ENCODE measurements at regions not wholly inside any gene's neighbourhood (a gene's known extent, or its start where the extent isn't known, plus 50 kb on each side); places are given as distances from the start of the nearest gene placed in this dataset.
"Not testable (repeated sequence)": the region's sequence is repeated elsewhere in the genome, so short reads cannot be mapped to it uniquely, and the experiment has no call there.

GRCh38 chr11:129643031-129643721 lies 172.5 kb upstream of the TMEM45B start:
- H3K4me3 ChIP-seq (ENCODE audit: low read depth, low read length) = no peak overlapping the region
- DNase-seq (ENCODE audit: low read depth) = no peak
- no peak for TF ChIP-seq CTCF (IDR thresholded peaks at IDR 0.05; ENCODE audit: insufficient read depth, low read length, poor library complexity, severe bottlenecking)
- no peaks in the 10 kb centered on the region for H3K36me3 ChIP-seq (ENCODE audit: control insufficient read depth, insufficient read depth, low read length)
- H3K27me3 ChIP-seq (ENCODE audit: control insufficient read depth, insufficient read depth, low read length) = no peaks in the 10 kb centered on the region

GRCh38 chr11:129644326-129644725 lies 171.3 kb upstream of the TMEM45B start:
- Histone ChIP-seq H3K4me3 (ENCODE audit: low read depth, low read length) (no peak overlapping the region), H3K36me3 (ENCODE audit: control insufficient read depth, insufficient read depth, low read length) (no peaks in the 10 kb centered on the region), H3K27me3 (ENCODE audit: control insufficient read depth, insufficient read depth, low read length) (no peaks in the 10 kb centered on the region)
- DNase-seq (ENCODE audit: low read depth) = no peak
- TF ChIP-seq CTCF (IDR thresholded peaks at IDR 0.05; ENCODE audit: insufficient read depth, low read length, poor library complexity, severe bottlenecking) = no peak

- TF ChIP-seq CTCF (IDR thresholded peaks at IDR 0.05; ENCODE audit: insufficient read depth, low read length, poor library complexity, severe bottlenecking) = no peak
- Histone ChIP-seq H3K4me3 (ENCODE audit: low read depth, low read length) (no peak overlapping the region), H3K27me3 (ENCODE audit: control insufficient read depth, insufficient read depth, low read length) (no peaks in the 10 kb centered on the region), H3K36me3 (ENCODE audit: control insufficient read depth, insufficient read depth, low read length) (no peaks in the 10 kb centered on the region)
- no peak for DNase-seq (ENCODE audit: low read depth)
These were observed 169.7 kb upstream of the TMEM45B start for GRCh38 chr11:129645943-129646342.

- H3K4me3 ChIP-seq (ENCODE audit: low read depth, low read length); H3K27me3 ChIP-seq (ENCODE audit: control insufficient read depth, insufficient read depth, low read length); H3K36me3 ChIP-seq (ENCODE audit: control insufficient read depth, insufficient read depth, low read length); DNase-seq (ENCODE audit: low read depth): not testable (repeated sequence)
These were observed 165.6 kb upstream of the TMEM45B start for GRCh38 chr11:129650044-129650443.

GRCh38 chr11:129652835-129653234 lies 162.8 kb upstream of the TMEM45B start:
- no peaks in the 10 kb centered on the region for H3K36me3 ChIP-seq (ENCODE audit: control insufficient read depth, insufficient read depth, low read length)
- no peak overlapping the region for H3K4me3 ChIP-seq (ENCODE audit: low read depth, low read length)
- TF ChIP-seq CTCF (IDR thresholded peaks at IDR 0.05; ENCODE audit: insufficient read depth, low read length, poor library complexity, severe bottlenecking) = no peak
- DNase-seq (ENCODE audit: low read depth) = no peak
- no peaks in the 10 kb centered on the region for H3K27me3 ChIP-seq (ENCODE audit: control insufficient read depth, insufficient read depth, low read length)

- no peak for DNase-seq (ENCODE audit: low read depth)
- Histone ChIP-seq H3K36me3 (ENCODE audit: control insufficient read depth, insufficient read depth, low read length) (no peaks in the 10 kb centered on the region), H3K27me3 (ENCODE audit: control insufficient read depth, insufficient read depth, low read length) (no peaks in the 10 kb centered on the region), H3K4me3 (ENCODE audit: low read depth, low read length) (no peak overlapping the region)
- no peak for TF ChIP-seq CTCF (IDR thresholded peaks at IDR 0.05; ENCODE audit: insufficient read depth, low read length, poor library complexity, severe bottlenecking)
These were observed 160.3 kb upstream of the TMEM45B start for GRCh38 chr11:129655247-129655832.

All from kidney epithelial cell (primary cell).